K562 (cell line): ENCODE measurements at regions not wholly inside any gene's neighbourhood (a gene's known extent, or its start where the extent isn't known, plus 50 kb on each side); places are given as distances from the start of the nearest gene placed in this dataset.

Experiments used
- ATAC-seq: fragments of 200-7000 bp; cut with Tn5 transposase; 3 replicates; pipeline ENCODE4 v1.9.1; 2020; ENCODE audit warnings: moderate library complexity
- BruUV-seq: library from RNA; stranded (reverse); fragments of 400-500 nt; replicated peaks from 2 replicates; lab custom pipeline; 2021; lab: Mats Ljungman, UMichigan
- CTCF ChIA-PET: fragments of 300-600 bp; formaldehyde crosslinking; extraction: SDS; loops from one replicate; lab custom pipeline; 2021; ENCODE audit warnings: low intra/inter-chr PET ratio; lab: Yijun Ruan, JAX
- POLR2A ChIA-PET: fragments of 300-600, 350-650 bp; sonication (Branson Sonifier 250); formaldehyde crosslinking; extraction: SDS; loops from one replicate; lab custom pipeline; 2021; ENCODE audit warnings: antibody characterized with exemption, inconsistent platforms; lab: Yijun Ruan, JAX
- DNase-seq, 4 experiments: peaks; one replicate each; pipeline versions ENCODE4 v3.0.0 to v3.0.0-alpha.2; 2011 to 2018; ENCODE audit warnings: low spot score in 3 of 4, mixed read lengths in 3 of 4; ENCODE audit errors: extremely low read depth in 1 of 4
- FAIRE-seq: peaks from 2 replicates; lab custom pipeline; 2011; peaks lifted over from hg19 to GRCh38; lab: Jason Lieb, UNC
- H2AFZ ChIP-seq: 2 replicates; pipeline ENCODE4 v1.6.0; 2011; ENCODE audit warnings: low read depth, low read length, control low read depth, inconsistent platforms
- H3K27ac ChIP-seq: fragments of 200-600 bp; 3 replicates; pipeline ENCODE4 v1.8.0; 2011; ENCODE audit warnings: low read depth, mild to moderate bottlenecking, control low read depth, inconsistent platforms, low read length, moderate library complexity, mixed read lengths; ENCODE audit errors: extremely low read depth
- H3K27me3 ChIP-seq, 2 experiments: fragments of 300-600 bp in 1 of 2; 2 replicates in 1 of 2; 3 replicates in 1 of 2; pipeline versions ENCODE4 v1.6.0 to v1.8.0; 2011; ENCODE audit warnings: inconsistent platforms in 2 of 2, low read length in 2 of 2, mild to moderate bottlenecking in 1 of 2, mixed read lengths in 1 of 2, moderate library complexity in 1 of 2; ENCODE audit not compliant: control insufficient read depth in 2 of 2, insufficient read depth in 2 of 2
- H3K36me3 ChIP-seq: fragments of 300-600 bp; 3 replicates; pipeline ENCODE4 v1.8.0; 2011; ENCODE audit warnings: mild to moderate bottlenecking, low read length, inconsistent platforms; ENCODE audit not compliant: control insufficient read depth, insufficient read depth
- H3K4me1 ChIP-seq, 2 experiments: fragments of 200-600 bp in 1 of 2; replicated peaks in 1 of 2; 2 replicates in 1 of 2; 3 replicates in 1 of 2; pipeline versions ENCODE4 v1.5.1 to v1.8.0; 2011; ENCODE audit warnings: inconsistent platforms in 2 of 2, low read length in 2 of 2, mild to moderate bottlenecking in 1 of 2, mixed read lengths in 1 of 2, moderate library complexity in 1 of 2; ENCODE audit not compliant: control insufficient read depth in 2 of 2, insufficient read depth in 2 of 2
- H3K4me2 ChIP-seq: 2 replicates; pipeline ENCODE4 v1.6.1; 2011; ENCODE audit warnings: low read length, control low read depth, inconsistent platforms, mixed read lengths; ENCODE audit not compliant: insufficient read depth
- H3K4me3 ChIP-seq: fragments of 200-600 bp; sonication (generic), shearing (Covaris generic); 2 replicates; pipeline ENCODE4 v1.5.1; 2016; ENCODE audit warnings: control low read depth, inconsistent platforms
- H3K79me2 ChIP-seq: fragments of 200-600 bp; 3 replicates; pipeline ENCODE4 v1.8.0; 2011; ENCODE audit warnings: low read length, inconsistent platforms; ENCODE audit not compliant: control insufficient read depth, insufficient read depth
- H3K9ac ChIP-seq, 2 experiments: 2 replicates each; pipeline versions ENCODE4 v1.6.0 to v1.6.1; 2011; ENCODE audit warnings: low read depth in 2 of 2, low read length in 2 of 2, control low read depth in 1 of 2, inconsistent platforms in 1 of 2, mild to moderate bottlenecking in 1 of 2, mixed read lengths in 1 of 2; ENCODE audit not compliant: insufficient read depth in 1 of 2
- H3K9me1 ChIP-seq: one replicate; pipeline ENCODE4 v1.6.0; 2011; ENCODE audit warnings: inconsistent platforms, mild to moderate bottlenecking, low read length, moderate library complexity; ENCODE audit not compliant: control insufficient read depth, insufficient read depth
- H3K9me3 ChIP-seq: replicated peaks from 2 replicates; pipeline ENCODE4 v1.5.1; 2011; ENCODE audit warnings: low read depth, low read length, inconsistent platforms; ENCODE audit not compliant: control insufficient read depth, insufficient read depth
- H4K20me1 ChIP-seq: replicated peaks from 2 replicates; pipeline ENCODE4 v1.6.1; 2011; ENCODE audit warnings: low read length, inconsistent platforms, mixed read lengths; ENCODE audit not compliant: control insufficient read depth, insufficient read depth
- HDAC3 ChIP-seq: fragments of 450-650 bp; IDR thresholded peaks from 2 replicates; pipeline ENCODE4 v1.6.1; 2018; ENCODE audit warnings: borderline replicate concordance, mild to moderate bottlenecking, moderate library complexity; ENCODE audit not compliant: partially characterized antibody
- PHF20 ChIP-seq: fragments of 450-650 bp; IDR thresholded peaks from 2 replicates; pipeline ENCODE4 v1.6.1; 2018; ENCODE audit not compliant: partially characterized antibody
- ZEB2 ChIP-seq: fragments of 450-650 bp; IDR thresholded peaks from 2 replicates; pipeline ENCODE4 v1.6.1; 2016
- WGBS: fragments of 100-300 bp; shearing (Covaris generic); methylation state at CpG from one replicate; pipeline ENCODE4 v1.1.6; 2016; ENCODE audit warnings: low coverage, mixed read lengths; ENCODE audit not compliant: insufficient coverage; ENCODE audit errors: missing lambda C conversion rate; 5-methylcytosine and 5-hydroxymethylcytosine counted together
- in situ Hi-C: fragments of 300-500 bp; cut with MboI; formaldehyde crosslinking; loops from 4 replicates; pipeline ENCODE4 v1.15.0; 2018; ENCODE audit warnings: inconsistent platforms, mixed read lengths
- intact Hi-C: fragments of 100-400 bp; cut with micrococcal nuclease; formaldehyde crosslinking; loops from 2 replicates; pipeline ENCODE4 v1.14.2; 2022
- TF ChIP-seq, protein P1 (sequence below): fragments of 250-450 bp; sonication (Bioruptor Pico); IDR thresholded peaks from 2 replicates; pipeline ENCODE4 v1.5.0; 2021
- TF ChIP-seq, protein P2 (sequence below): sonication (generic); formaldehyde crosslinking; IDR thresholded peaks from 2 replicates; pipeline ENCODE4 v1.9.0; 2022; ENCODE audit warnings: mild to moderate bottlenecking, missing genetic modification reagents

DNA sequence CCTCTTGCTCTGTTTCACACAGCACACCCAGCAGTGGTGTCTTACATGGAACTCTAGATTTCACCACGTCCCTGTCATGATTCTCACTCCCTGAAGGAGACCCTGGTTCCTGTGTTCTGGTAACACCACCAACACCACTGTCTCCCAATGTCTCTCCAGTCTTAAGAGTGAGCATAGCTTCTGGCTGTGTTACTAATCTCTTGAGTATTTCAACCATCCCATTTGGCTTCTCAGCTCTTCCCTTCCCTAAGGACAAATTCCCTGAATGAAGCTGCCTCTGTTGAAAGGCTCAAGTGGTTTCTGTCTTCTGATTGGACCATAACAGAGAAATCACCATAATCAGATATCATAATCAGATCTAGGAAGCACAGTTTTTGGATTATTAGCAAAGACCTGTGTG is 311.8 kb downstream of the DNAH5 start (continued):
- no peak for TF ChIP-seq PHF20

DNA sequence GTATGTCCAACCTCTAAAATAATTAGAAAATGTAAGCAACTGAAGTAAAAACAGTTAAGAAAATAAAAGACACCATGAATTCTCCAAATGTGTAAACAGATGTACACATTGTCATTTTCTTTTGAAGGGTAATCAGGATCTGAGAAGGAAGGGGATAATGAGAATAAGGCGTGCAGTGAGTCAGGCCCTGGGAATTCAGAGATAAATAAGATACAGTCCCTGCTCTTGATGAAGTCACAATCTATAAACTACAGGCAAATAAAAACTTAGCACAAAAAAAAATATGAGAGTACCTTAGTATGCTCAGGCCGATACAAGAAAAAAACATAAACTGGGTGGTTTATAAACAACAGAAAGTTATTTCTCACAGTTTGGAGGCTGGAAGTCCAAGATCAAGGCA is 315.3 kb downstream of the DNAH5 start:
- ChIA-PET CTCF (no interaction called here), POLR2A (no interaction called here)
- 0% methylated on average over 2 of the region's 2 CpGs for WGBS
- Histone ChIP-seq H3K4me1 (no peaks in the 10 kb centered on the region), H3K9me1 (no peaks in the 10 kb centered on the region), H3K9me3 (no peaks in the 10 kb centered on the region), H2AFZ (no peak overlapping the region), H3K36me3 (no peaks in the 10 kb centered on the region), H3K4me3 (no peak overlapping the region), H3K27me3 (no peaks in the 10 kb centered on the region), H4K20me1 (no peaks in the 10 kb centered on the region), H3K79me2 (no peaks in the 10 kb centered on the region), H3K4me2 (no peak overlapping the region), H3K27ac (no peak overlapping the region)
- FAIRE-seq (no peak), DNase-seq (no peak), ATAC-seq (no peak)
- intact Hi-C loops (no loop called here), in situ Hi-C loops (no loop called here)
- no TSS peak for BruUV-seq
- no peak for TF ChIP-seq HDAC3
- TF ChIP-seq, protein P1, sequence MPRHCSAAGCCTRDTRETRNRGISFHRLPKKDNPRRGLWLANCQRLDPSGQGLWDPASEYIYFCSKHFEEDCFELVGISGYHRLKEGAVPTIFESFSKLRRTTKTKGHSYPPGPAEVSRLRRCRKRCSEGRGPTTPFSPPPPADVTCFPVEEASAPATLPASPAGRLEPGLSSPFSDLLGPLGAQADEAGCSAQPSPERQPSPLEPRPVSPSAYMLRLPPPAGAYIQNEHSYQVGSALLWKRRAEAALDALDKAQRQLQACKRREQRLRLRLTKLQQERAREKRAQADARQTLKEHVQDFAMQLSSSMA (CRISPR knock-in tag): no peak
- TF ChIP-seq ZEB2: no peak
- TF ChIP-seq, protein P2, sequence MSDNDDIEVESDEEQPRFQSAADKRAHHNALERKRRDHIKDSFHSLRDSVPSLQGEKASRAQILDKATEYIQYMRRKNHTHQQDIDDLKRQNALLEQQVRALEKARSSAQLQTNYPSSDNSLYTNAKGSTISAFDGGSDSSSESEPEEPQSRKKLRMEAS (CRISPR knock-in tag): no peak
- TF ChIP-seq, all 486 proteins: peak for 0
- H3K9ac ChIP-seq: no peak overlapping the region
